Peyer's patch (tissue), 4 donors: ENCODE measurements at regions not wholly inside any gene's neighbourhood (a gene's known extent, or its start where the extent isn't known, plus 50 kb on each side); places are given as distances from the start of the nearest gene placed in this dataset.

Experiments
- DNase-seq, 3 donors: peaks; one replicate each; pipeline ENCODE4 v3.0.0-alpha.2; 2017 to 2019
- H3K27ac ChIP-seq, 4 donors: fragments of 200-600 bp; sonication (generic); one replicate each; pipeline ENCODE4 v1.5.1; 2016 to 2019
- H3K27me3 ChIP-seq, 2 donors: fragments of 200-600 bp; sonication (generic); one replicate each; pipeline ENCODE4 v1.5.1; 2019
- H3K36me3 ChIP-seq, 3 donors: fragments of 200-600 bp; sonication (generic); one replicate each; pipeline ENCODE4 v1.5.1; 2016 to 2019
- H3K4me1 ChIP-seq, 4 donors: fragments of 200-600 bp; sonication (generic); one replicate each; pipeline ENCODE4 v1.5.1; 2016 to 2019
- H3K4me3 ChIP-seq, 4 donors: fragments of 200-600 bp; sonication (generic); 1 replicate in 3 of 4; 2 replicates in 1 of 4; pipeline ENCODE4 v1.5.1; 2016 to 2019; ENCODE audit warnings: mild to moderate bottlenecking in 1 of 4
- H3K9me3 ChIP-seq, 4 donors: fragments of 200-600 bp; sonication (generic); one replicate each; pipeline ENCODE4 v1.5.1; 2016 to 2019; ENCODE audit warnings: mild to moderate bottlenecking in 1 of 4
- POLR2A ChIP-seq, 2 donors: fragments of 450-650 bp; IDR thresholded peaks; one replicate each; pipeline ENCODE4 v1.5.1; 2017; ENCODE audit warnings: antibody characterized with exemption in 2 of 2, mild to moderate bottlenecking in 2 of 2, moderate library complexity in 2 of 2
- TF ChIP-seq, protein P1 (sequence below), 6 experiments: fragments of 450-650 bp in 4 of 6; fragments of 200-600 bp in 2 of 6; sonication (generic) in 1 of 6; IDR thresholded peaks; one replicate each; pipeline ENCODE4 v1.5.1; 2017 to 2019; ENCODE audit warnings: antibody characterized with exemption in 6 of 6, mild to moderate bottlenecking in 3 of 6, moderate library complexity in 1 of 6

DNA sequence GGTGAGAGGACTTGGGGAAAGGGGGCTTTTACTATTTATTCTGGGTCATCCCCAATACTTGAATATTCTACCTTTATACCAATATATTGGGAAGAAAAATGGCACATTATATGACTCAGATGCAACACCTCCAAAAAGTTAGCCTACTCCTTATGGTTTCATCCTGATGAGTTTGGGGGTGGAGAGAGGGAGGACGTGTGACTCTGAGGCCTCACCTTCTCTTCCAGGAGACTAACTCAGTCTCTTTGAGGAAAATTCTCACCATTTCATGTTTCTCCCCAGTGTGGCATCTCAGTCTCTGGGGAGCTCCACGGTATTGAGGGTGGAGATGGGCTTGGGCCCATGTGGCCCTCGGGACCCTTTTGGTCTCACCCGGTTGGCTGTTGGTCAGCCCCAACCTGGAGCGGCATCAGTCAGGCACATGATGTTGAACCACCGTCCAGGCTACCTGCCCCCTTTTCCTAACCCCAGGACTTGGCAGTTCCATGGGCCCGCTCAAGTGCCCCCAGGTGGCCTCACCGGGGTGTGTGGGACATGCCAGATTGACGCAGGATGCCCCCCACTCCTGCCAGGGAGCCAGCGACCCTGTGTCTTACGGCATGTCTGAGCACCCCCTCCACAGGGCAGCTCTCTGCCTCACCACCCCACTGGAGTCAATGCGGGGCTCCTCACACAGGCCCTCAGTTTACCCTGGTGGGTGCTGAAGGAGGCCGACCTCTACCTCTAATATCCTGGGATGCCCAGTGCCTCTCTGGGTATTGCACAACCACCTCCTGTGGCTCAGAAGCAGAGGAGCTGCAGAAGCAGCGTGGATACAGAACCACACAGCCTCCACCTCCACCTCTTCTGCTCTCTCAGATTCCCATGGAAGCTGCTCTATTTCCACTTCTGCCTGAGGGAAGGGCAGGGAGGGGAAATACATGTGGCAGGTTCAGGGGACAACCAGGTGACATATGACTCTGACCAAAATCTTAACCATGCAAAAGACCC, 297.4 kb downstream of the EIPR1 start:
- no peaks in the 10 kb centered on the region for H3K36me3 ChIP-seq
- H3K27me3 ChIP-seq, result no peaks in the 10 kb centered on the region
- no peak overlapping the region for H3K27ac ChIP-seq
- no peaks in the 10 kb centered on the region for H3K9me3 ChIP-seq
- TF ChIP-seq POLR2A (IDR thresholded peaks at IDR 0.05), result no peak
- TF ChIP-seq, protein P1, sequence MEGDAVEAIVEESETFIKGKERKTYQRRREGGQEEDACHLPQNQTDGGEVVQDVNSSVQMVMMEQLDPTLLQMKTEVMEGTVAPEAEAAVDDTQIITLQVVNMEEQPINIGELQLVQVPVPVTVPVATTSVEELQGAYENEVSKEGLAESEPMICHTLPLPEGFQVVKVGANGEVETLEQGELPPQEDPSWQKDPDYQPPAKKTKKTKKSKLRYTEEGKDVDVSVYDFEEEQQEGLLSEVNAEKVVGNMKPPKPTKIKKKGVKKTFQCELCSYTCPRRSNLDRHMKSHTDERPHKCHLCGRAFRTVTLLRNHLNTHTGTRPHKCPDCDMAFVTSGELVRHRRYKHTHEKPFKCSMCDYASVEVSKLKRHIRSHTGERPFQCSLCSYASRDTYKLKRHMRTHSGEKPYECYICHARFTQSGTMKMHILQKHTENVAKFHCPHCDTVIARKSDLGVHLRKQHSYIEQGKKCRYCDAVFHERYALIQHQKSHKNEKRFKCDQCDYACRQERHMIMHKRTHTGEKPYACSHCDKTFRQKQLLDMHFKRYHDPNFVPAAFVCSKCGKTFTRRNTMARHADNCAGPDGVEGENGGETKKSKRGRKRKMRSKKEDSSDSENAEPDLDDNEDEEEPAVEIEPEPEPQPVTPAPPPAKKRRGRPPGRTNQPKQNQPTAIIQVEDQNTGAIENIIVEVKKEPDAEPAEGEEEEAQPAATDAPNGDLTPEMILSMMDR (IDR thresholded peaks at IDR 0.05), result no peak
- H3K4me3 ChIP-seq, result no peak overlapping the region
- DNase-seq, result no peak
- no peaks in the 10 kb centered on the region for H3K4me1 ChIP-seq

DNA sequence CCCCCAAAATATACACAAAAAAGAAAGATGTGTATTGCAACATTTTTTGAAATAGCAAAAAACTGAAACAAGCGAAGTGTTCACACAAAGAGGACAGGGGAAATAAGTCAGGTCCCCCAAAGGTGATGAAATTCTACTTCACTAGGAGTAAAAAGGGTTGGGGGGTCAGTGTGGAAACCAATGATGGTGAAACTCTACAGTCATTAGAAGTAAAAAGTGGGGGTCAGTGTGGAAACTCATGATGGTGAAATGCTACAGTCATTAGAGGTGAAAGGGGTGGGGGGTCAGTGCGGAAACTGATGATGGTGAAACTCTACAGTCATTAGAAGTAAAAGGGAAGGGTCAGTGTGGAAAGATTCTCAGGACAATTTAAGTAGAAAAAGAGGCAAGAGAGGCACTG, 298.2 kb downstream of the EIPR1 start:
- H3K9me3 ChIP-seq, result no peaks in the 10 kb centered on the region
- DNase-seq, result no peak
- no peak overlapping the region for H3K4me3 ChIP-seq
- no peaks in the 10 kb centered on the region for H3K27me3 ChIP-seq
- H3K27ac ChIP-seq, result no peak overlapping the region
- no peak for TF ChIP-seq POLR2A (IDR thresholded peaks at IDR 0.05)
- TF ChIP-seq, protein P1 (IDR thresholded peaks at IDR 0.05), result no peak
- no peaks in the 10 kb centered on the region for H3K4me1 ChIP-seq
- no peaks in the 10 kb centered on the region for H3K36me3 ChIP-seq

DNA sequence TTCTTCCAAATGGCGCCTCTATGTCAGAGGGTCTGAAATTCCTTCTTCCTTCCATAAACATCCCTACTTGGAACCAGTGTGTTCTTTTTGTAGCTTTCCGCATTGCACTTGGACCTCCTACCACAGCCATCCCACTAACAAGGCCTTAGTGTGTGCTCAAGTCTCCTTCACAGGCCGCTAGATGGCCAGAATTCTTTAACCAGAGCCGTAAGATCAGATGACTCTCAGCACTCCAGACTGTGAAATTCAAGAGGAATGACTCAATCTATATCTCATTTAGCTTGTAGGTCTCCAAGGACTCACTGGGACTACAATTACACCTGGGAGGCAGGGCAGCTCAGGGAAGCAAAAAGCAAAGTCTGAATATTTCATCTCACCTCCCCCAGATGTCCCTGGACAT, 298.9 kb downstream of the EIPR1 start:
- Histone ChIP-seq H3K9me3 (no peaks in the 10 kb centered on the region), H3K36me3 (no peaks in the 10 kb centered on the region), H3K4me1 (no peaks in the 10 kb centered on the region), H3K4me3 (no peak overlapping the region), H3K27ac (no peak overlapping the region), H3K27me3 (no peaks in the 10 kb centered on the region)
- DNase-seq, result no peak
- TF ChIP-seq POLR2A (IDR thresholded peaks at IDR 0.05), result no peak
- TF ChIP-seq, protein P1 (IDR thresholded peaks at IDR 0.05), result no peak

DNA sequence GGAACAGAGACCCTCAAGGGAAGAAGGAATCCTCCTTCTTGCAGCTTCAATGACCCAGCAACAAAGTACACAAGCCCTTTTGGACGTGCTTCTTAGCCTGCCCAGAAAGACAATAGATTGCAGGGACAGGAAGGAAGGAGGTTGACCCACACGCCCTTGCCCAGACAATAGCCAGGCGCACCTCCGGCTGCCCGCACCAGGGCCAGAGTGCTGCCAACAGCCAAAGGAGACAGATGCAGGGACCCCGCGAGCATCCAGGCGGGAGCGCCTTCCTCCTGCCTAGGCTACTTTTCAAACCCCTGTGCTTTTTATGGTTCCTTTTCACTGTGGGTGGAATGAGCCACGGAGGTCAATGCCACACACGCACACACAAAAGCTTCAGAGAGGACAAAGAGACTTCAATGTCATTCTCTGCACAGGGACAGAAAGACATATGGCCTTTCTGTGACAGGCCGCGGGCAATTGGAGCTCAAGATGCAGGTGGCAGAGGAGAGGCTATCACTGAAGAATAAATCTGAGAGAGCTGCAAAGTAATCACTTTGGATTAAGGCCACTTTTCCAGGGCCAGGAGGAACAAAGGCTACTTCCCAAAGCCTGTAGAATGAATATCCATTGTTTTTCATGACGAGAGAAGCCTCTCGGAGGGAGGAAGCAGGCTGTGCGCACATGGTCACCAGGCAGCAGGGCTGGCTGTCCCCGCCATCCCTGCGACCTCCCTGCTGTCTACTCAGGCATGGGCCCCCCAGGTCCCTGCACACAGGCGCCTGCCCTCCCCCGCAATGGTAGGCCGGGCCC, 300.6 kb downstream of the EIPR1 start:
- DNase-seq, result no peak
- TF ChIP-seq, protein P1 (IDR thresholded peaks at IDR 0.05), result no peak
- no peak for TF ChIP-seq POLR2A (IDR thresholded peaks at IDR 0.05)
- H3K36me3 ChIP-seq, result no peaks in the 10 kb centered on the region
- H3K4me1 ChIP-seq, result no peaks in the 10 kb centered on the region
- H3K4me3 ChIP-seq, result no peak overlapping the region
- H3K27me3 ChIP-seq, result no peaks in the 10 kb centered on the region
- H3K9me3 ChIP-seq, result no peaks in the 10 kb centered on the region
- H3K27ac ChIP-seq, result no peak overlapping the region

DNA sequence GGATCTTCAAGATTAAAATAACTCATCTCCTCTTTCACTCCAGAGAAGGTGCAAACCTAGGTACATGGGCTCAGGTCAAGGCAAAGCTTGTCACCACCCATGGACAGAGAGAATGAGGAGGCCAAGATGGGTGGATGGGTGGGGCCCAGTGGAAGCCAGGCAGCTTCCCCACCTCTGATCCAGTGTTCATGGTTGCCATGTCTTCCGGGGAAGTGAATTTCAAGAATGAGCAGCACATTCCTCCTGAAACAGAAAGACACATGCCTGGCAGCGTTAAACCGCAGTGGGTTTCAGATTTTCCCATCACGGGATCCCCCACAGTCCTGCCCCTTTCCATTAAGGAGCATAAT, 301.7 kb downstream of the EIPR1 start:
- no peak overlapping the region for H3K27ac ChIP-seq
- H3K36me3 ChIP-seq, result no peaks in the 10 kb centered on the region
- no peaks in the 10 kb centered on the region for H3K9me3 ChIP-seq
- no peak for DNase-seq
- H3K4me1 ChIP-seq, result no peaks in the 10 kb centered on the region
- H3K27me3 ChIP-seq, result no peaks in the 10 kb centered on the region
- no peak overlapping the region for H3K4me3 ChIP-seq
- TF ChIP-seq POLR2A (IDR thresholded peaks at IDR 0.05), result no peak
- TF ChIP-seq, protein P1 (IDR thresholded peaks at IDR 0.05), result no peak
